ENCODE measurements at regions not wholly inside any gene's neighbourhood (a gene's known extent, or its start where the extent isn't known, plus 50 kb on each side); places are given as distances from the start of the nearest gene placed in this dataset.

- TF ChIP-seq EZH2 (IDR thresholded peaks at IDR 0.05) (no peak), POLR2AphosphoS5 (IDR thresholded peaks at IDR 0.05; ENCODE audit: borderline replicate concordance, low read depth, low read length) (no peak)
These were observed 70.5 kb upstream of the TRIM9 start for GRCh38 chr14:51165415-51165814.
